Dermis blood vessel endothelial cell (primary cell): ENCODE measurements at regions not wholly inside any gene's neighbourhood (a gene's known extent, or its start where the extent isn't known, plus 50 kb on each side); places are given as distances from the start of the nearest gene placed in this dataset.
"Not testable (repeated sequence)": the region's sequence is repeated elsewhere in the genome, so short reads cannot be mapped to it uniquely, and the experiment has no call there.

ENCODE experiments used
- DNase-seq: peaks from one replicate; pipeline ENCODE4 v3.0.0; 2010

- no peak for DNase-seq
Measured at GRCh38 chr3:16770021-16770420, 114.7 kb upstream of the PLCL2 start.

GRCh38 chr3:16770792-16771191 is 114.0 kb upstream of the PLCL2 start:
- DNase-seq: no peak

GRCh38 chr3:16773594-16773993 is 111.2 kb upstream of the PLCL2 start:
- DNase-seq: not testable (repeated sequence)

GRCh38 chr3:16774536-16774935 is 110.2 kb upstream of the PLCL2 start:
- DNase-seq: not testable (repeated sequence)

GRCh38 chr3:16784973-16785372 is 99.8 kb upstream of the PLCL2 start:
- DNase-seq: no peak

GRCh38 chr3:16785465-16785864 is 99.3 kb upstream of the PLCL2 start:
- no peak for DNase-seq

- no peak for DNase-seq
Measured at GRCh38 chr3:16788440-16789056, 96.2 kb upstream of the PLCL2 start.

- no peak for DNase-seq
Measured at GRCh38 chr3:16789344-16790120, 95.2 kb upstream of the PLCL2 start.

- no peak for DNase-seq
Measured at GRCh38 chr3:16790432-16791400, 94.0 kb upstream of the PLCL2 start.

- no peak for DNase-seq
Measured at GRCh38 chr3:16793321-16793720, 91.4 kb upstream of the PLCL2 start.

GRCh38 chr3:16794257-16794656 is 90.5 kb upstream of the PLCL2 start:
- DNase-seq: no peak

- no peak for DNase-seq
Measured at GRCh38 chr3:16795581-16795980, 89.2 kb upstream of the PLCL2 start.

GRCh38 chr3:16797831-16798230 is 86.9 kb upstream of the PLCL2 start:
- no peak for DNase-seq

GRCh38 chr3:16798738-16799137 is 86.0 kb upstream of the PLCL2 start:
- DNase-seq: no peak

GRCh38 chr3:16800361-16800760 is 84.4 kb upstream of the PLCL2 start:
- DNase-seq: no peak

GRCh38 chr3:16801223-16801622 is 83.5 kb upstream of the PLCL2 start:
- no peak for DNase-seq

- no peak for DNase-seq
Measured at GRCh38 chr3:16801698-16802097, 83.1 kb upstream of the PLCL2 start.

GRCh38 chr3:16802389-16802788 is 82.4 kb upstream of the PLCL2 start:
- no peak for DNase-seq

GRCh38 chr3:16803019-16803418 is 81.7 kb upstream of the PLCL2 start:
- no peak for DNase-seq

- peak; percentile 4 for DNase-seq
Measured at GRCh38 chr3:16807391-16807790, 77.4 kb upstream of the PLCL2 start.

GRCh38 chr3:16808393-16809107 is 76.2 kb upstream of the PLCL2 start:
- no peak for DNase-seq

GRCh38 chr3:16809482-16809881 is 75.3 kb upstream of the PLCL2 start:
- DNase-seq: no peak

GRCh38 chr3:16809993-16810392 is 74.8 kb upstream of the PLCL2 start:
- DNase-seq: no peak
